ENCODE measurements at regions not wholly inside any gene's neighbourhood (a gene's known extent, or its start where the extent isn't known, plus 50 kb on each side); places are given as distances from the start of the nearest gene placed in this dataset.
A peak's percentile ranks its signal among the peaks of the same experiment; 100 is the strongest.

- H3K36me3 Mint-ChIP-seq: peaks cover 25 to 49% (median 43%) of the 10 kb centered on the region in 3 donors
- H3K27me3 Mint-ChIP-seq: peaks cover 0 to 1% of the 10 kb centered on the region in 2 donors
- no peak for DNase-seq
- ChIA-PET POLR2A (no interaction called here), CTCF (no interaction called here)
- no peaks in the 10 kb centered on the region for H3K9me3 Mint-ChIP-seq
- Histone ChIP-seq H3K9me3 (ENCODE audit: low read length) (no peaks in the 10 kb centered on the region), H3K36me3 (ENCODE audit: insufficient read depth, low read length) (no peaks in the 10 kb centered on the region), H3K4me1 (ENCODE audit: insufficient read depth, low read length) (no peaks in the 10 kb centered on the region), H3K27me3 (ENCODE audit: insufficient read depth, low read length, poor library complexity, severe bottlenecking) (no peaks in the 10 kb centered on the region), H3K4me3 (ENCODE audit: low read length) (no peak overlapping the region), H3K27ac (ENCODE audit: low read depth, low read length) (no peak overlapping the region)
- no peak overlapping the region for H3K4me3 Mint-ChIP-seq
- no peak overlapping the region for H3K27ac Mint-ChIP-seq
- no peaks in the 10 kb centered on the region for H3K4me1 Mint-ChIP-seq
Measured at GRCh38 chr2:143946436-143947391, 573.2 kb downstream of the ZEB2 start.

- H3K27ac ChIP-seq (ENCODE audit: low read depth, low read length): no peak overlapping the region
- DNase-seq: no peak
- no peak overlapping the region for H3K27ac Mint-ChIP-seq
- ChIA-PET CTCF (no interaction called here), POLR2A (no interaction called here)
- peaks cover 13 to 19% of the 10 kb centered on the region in 2 donors for H3K27me3 Mint-ChIP-seq
- H3K4me1 Mint-ChIP-seq: peaks cover 10 to 13% (median 13%) of the 10 kb centered on the region in 3 donors
- H3K27me3 ChIP-seq (ENCODE audit: insufficient read depth, low read length, poor library complexity, severe bottlenecking): no peaks in the 10 kb centered on the region
- no peak overlapping the region for H3K4me3 ChIP-seq (ENCODE audit: low read length)
- no peaks in the 10 kb centered on the region for H3K36me3 ChIP-seq (ENCODE audit: insufficient read depth, low read length)
- no peaks in the 10 kb centered on the region for H3K9me3 ChIP-seq (ENCODE audit: low read length)
- H3K4me1 ChIP-seq (ENCODE audit: insufficient read depth, low read length): no peaks in the 10 kb centered on the region
- peaks cover 28 to 41% (median 31%) of the 10 kb centered on the region in 3 donors for H3K36me3 Mint-ChIP-seq
- H3K9me3 Mint-ChIP-seq: no peaks in the 10 kb centered on the region
- H3K4me3 Mint-ChIP-seq: no peak overlapping the region
Measured at GRCh38 chr2:143942486-143942885, 577.4 kb downstream of the ZEB2 start.

GRCh38 chr2:143940720-143941119 is 579.2 kb downstream of the ZEB2 start:
- Histone ChIP-seq H3K27ac (ENCODE audit: low read depth, low read length) (no peak overlapping the region), H3K36me3 (ENCODE audit: insufficient read depth, low read length) (no peaks in the 10 kb centered on the region), H3K4me1 (ENCODE audit: insufficient read depth, low read length) (no peaks in the 10 kb centered on the region), H3K4me3 (ENCODE audit: low read length) (no peak overlapping the region), H3K27me3 (ENCODE audit: insufficient read depth, low read length, poor library complexity, severe bottlenecking) (no peaks in the 10 kb centered on the region), H3K9me3 (ENCODE audit: low read length) (no peaks in the 10 kb centered on the region)
- Mint-ChIP-seq H3K36me3 (peaks cover 12 to 24% (median 20%) of the 10 kb centered on the region in 3 donors), H3K4me1 (peaks cover 18 to 23% (median 21%) of the 10 kb centered on the region in 3 donors), H3K27me3 (peaks cover 20 to 27% of the 10 kb centered on the region in 2 donors), H3K9me3 (no peaks in the 10 kb centered on the region), H3K27ac (no peak overlapping the region), H3K4me3 (no peak overlapping the region)
- ChIA-PET POLR2A (no interaction called here), CTCF (no interaction called here)
- DNase-seq: no peak

- no peak overlapping the region for H3K4me3 Mint-ChIP-seq
- peaks cover 4 to 16% (median 15%) of the 10 kb centered on the region in 3 donors for H3K36me3 Mint-ChIP-seq
- H3K27me3 ChIP-seq (ENCODE audit: insufficient read depth, low read length, poor library complexity, severe bottlenecking): no peaks in the 10 kb centered on the region
- DNase-seq: no peak
- CTCF ChIA-PET: no interaction called here
- H3K4me1 Mint-ChIP-seq: peaks cover 18 to 23% (median 21%) of the 10 kb centered on the region in 3 donors
- no peaks in the 10 kb centered on the region for H3K36me3 ChIP-seq (ENCODE audit: insufficient read depth, low read length)
- H3K4me3 ChIP-seq (ENCODE audit: low read length): no peak overlapping the region
- peaks cover 20 to 27% of the 10 kb centered on the region in 2 donors for H3K27me3 Mint-ChIP-seq
- H3K27ac ChIP-seq (ENCODE audit: low read depth, low read length): no peak overlapping the region
- H3K9me3 Mint-ChIP-seq: no peaks in the 10 kb centered on the region
- H3K27ac Mint-ChIP-seq: peak overlapping the region in 1 of 8 donors; percentile 7
- POLR2A ChIA-PET: no interaction called here
- no peaks in the 10 kb centered on the region for H3K9me3 ChIP-seq (ENCODE audit: low read length)
- H3K4me1 ChIP-seq (ENCODE audit: insufficient read depth, low read length): no peaks in the 10 kb centered on the region
Measured at GRCh38 chr2:143939626-143940330, 580.1 kb downstream of the ZEB2 start.

GRCh38 chr2:143937723-143938350 is 582.1 kb downstream of the ZEB2 start:
- H3K4me3 Mint-ChIP-seq: peak overlapping the region in 6 of 7 donors; percentile 55 to 87 (median 62)
- no peak for DNase-seq
- Histone ChIP-seq H3K27me3 (ENCODE audit: insufficient read depth, low read length, poor library complexity, severe bottlenecking) (no peaks in the 10 kb centered on the region), H3K36me3 (ENCODE audit: insufficient read depth, low read length) (no peaks in the 10 kb centered on the region), H3K9me3 (ENCODE audit: low read length) (no peaks in the 10 kb centered on the region), H3K4me3 (ENCODE audit: low read length) (no peak overlapping the region), H3K4me1 (ENCODE audit: insufficient read depth, low read length) (no peaks in the 10 kb centered on the region), H3K27ac (ENCODE audit: low read depth, low read length) (no peak overlapping the region)
- CTCF ChIA-PET: no interaction called here
- no peak overlapping the region for H3K27ac Mint-ChIP-seq
- POLR2A ChIA-PET: no interaction called here
- peaks cover 3 to 13% (median 9%) of the 10 kb centered on the region in 3 donors for H3K36me3 Mint-ChIP-seq
- H3K9me3 Mint-ChIP-seq: no peaks in the 10 kb centered on the region
- peaks cover 20 to 27% of the 10 kb centered on the region in 2 donors for H3K27me3 Mint-ChIP-seq
- H3K4me1 Mint-ChIP-seq: peaks cover 18 to 23% (median 21%) of the 10 kb centered on the region in 3 donors

- ChIA-PET CTCF (no interaction called here), POLR2A (no interaction called here)
- Histone ChIP-seq H3K9me3 (ENCODE audit: low read length) (no peaks in the 10 kb centered on the region), H3K36me3 (ENCODE audit: insufficient read depth, low read length) (no peaks in the 10 kb centered on the region), H3K27me3 (ENCODE audit: insufficient read depth, low read length, poor library complexity, severe bottlenecking) (no peaks in the 10 kb centered on the region), H3K27ac (ENCODE audit: low read depth, low read length) (no peak overlapping the region), H3K4me1 (ENCODE audit: insufficient read depth, low read length) (no peaks in the 10 kb centered on the region), H3K4me3 (ENCODE audit: low read length) (no peak overlapping the region)
- peak in 1 of 5 donors; percentile 3 for DNase-seq
- Mint-ChIP-seq H3K4me3 (peak overlapping the region in 6 of 7 donors; percentile 34 to 87 (median 66)), H3K9me3 (no peaks in the 10 kb centered on the region), H3K27me3 (peaks cover 20 to 29% of the 10 kb centered on the region in 2 donors), H3K27ac (no peak overlapping the region), H3K4me1 (peaks cover 18 to 23% (median 21%) of the 10 kb centered on the region in 3 donors), H3K36me3 (peaks cover 1 to 6% (median 2%) of the 10 kb centered on the region in 3 donors)
Measured at GRCh38 chr2:143936848-143937722, 582.8 kb downstream of the ZEB2 start.

GRCh38 chr2:143936538-143936847 is 583.4 kb downstream of the ZEB2 start:
- no peak overlapping the region for H3K4me3 ChIP-seq (ENCODE audit: low read length)
- POLR2A ChIA-PET: no interaction called here

More at GRCh38 chr2:143936538-143936847, 583.4 kb downstream of the ZEB2 start:
- H3K4me3 Mint-ChIP-seq: peak overlapping the region in 6 of 7 donors; percentile 58 to 79 (median 64)
- H3K9me3 ChIP-seq (ENCODE audit: low read length): no peaks in the 10 kb centered on the region
- peaks cover 20 to 30% of the 10 kb centered on the region in 2 donors for H3K27me3 Mint-ChIP-seq
- no peaks in the 10 kb centered on the region for H3K4me1 ChIP-seq (ENCODE audit: insufficient read depth, low read length)
- DNase-seq: no peak
- no peak overlapping the region for H3K27ac Mint-ChIP-seq
- H3K4me1 Mint-ChIP-seq: peaks cover 18 to 23% (median 21%) of the 10 kb centered on the region in 3 donors
- peaks cover 0 to 4% (median 0%) of the 10 kb centered on the region in 3 donors for H3K36me3 Mint-ChIP-seq
- CTCF ChIA-PET: no interaction called here
- H3K36me3 ChIP-seq (ENCODE audit: insufficient read depth, low read length): no peaks in the 10 kb centered on the region
- no peak overlapping the region for H3K27ac ChIP-seq (ENCODE audit: low read depth, low read length)
- H3K9me3 Mint-ChIP-seq: no peaks in the 10 kb centered on the region
- no peaks in the 10 kb centered on the region for H3K27me3 ChIP-seq (ENCODE audit: insufficient read depth, low read length, poor library complexity, severe bottlenecking)

Data from CD8-positive, alpha-beta memory T cell (primary cell).